ENCODE measurements at regions not wholly inside any gene's neighbourhood (a gene's known extent, or its start where the extent isn't known, plus 50 kb on each side); places are given as distances from the start of the nearest gene placed in this dataset.

DNA sequence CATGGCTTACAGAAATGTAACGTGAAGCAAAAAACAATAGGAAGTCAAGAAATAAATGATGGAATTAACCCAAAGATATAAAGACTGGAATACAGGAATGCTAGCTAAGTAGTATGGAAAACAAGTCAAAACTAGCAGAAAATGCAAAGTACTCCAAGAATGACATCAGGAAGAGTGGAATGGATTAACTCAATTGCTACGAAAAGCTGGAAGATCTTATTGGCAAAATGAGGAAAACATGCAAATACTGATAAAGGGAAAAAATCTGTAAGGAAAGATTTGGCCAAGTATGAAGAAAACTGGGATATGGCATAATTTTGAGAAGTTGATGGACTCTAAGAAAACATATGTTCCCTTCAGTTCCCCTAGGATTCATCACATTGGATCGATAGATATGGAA lies 324.5 kb upstream of the ZNF608 start:
- no peak for TF ChIP-seq GATA2 (IDR thresholded peaks at IDR 0.05; ENCODE audit: low read depth, low read length)
- TF ChIP-seq GATA3 (IDR thresholded peaks at IDR 0.05; ENCODE audit: low read depth, low read length), result no peak

Data from SH-SY5Y (cell line).